ENCODE measurements at regions not wholly inside any gene's neighbourhood (a gene's known extent, or its start where the extent isn't known, plus 50 kb on each side); places are given as distances from the start of the nearest gene placed in this dataset.
A peak's percentile ranks its signal among the peaks of the same experiment; 100 is the strongest.

GRCh38 chr9:23522952-23523351 lies 303.1 kb downstream of the ELAVL2 start:
- TF ChIP-seq, protein P1, sequence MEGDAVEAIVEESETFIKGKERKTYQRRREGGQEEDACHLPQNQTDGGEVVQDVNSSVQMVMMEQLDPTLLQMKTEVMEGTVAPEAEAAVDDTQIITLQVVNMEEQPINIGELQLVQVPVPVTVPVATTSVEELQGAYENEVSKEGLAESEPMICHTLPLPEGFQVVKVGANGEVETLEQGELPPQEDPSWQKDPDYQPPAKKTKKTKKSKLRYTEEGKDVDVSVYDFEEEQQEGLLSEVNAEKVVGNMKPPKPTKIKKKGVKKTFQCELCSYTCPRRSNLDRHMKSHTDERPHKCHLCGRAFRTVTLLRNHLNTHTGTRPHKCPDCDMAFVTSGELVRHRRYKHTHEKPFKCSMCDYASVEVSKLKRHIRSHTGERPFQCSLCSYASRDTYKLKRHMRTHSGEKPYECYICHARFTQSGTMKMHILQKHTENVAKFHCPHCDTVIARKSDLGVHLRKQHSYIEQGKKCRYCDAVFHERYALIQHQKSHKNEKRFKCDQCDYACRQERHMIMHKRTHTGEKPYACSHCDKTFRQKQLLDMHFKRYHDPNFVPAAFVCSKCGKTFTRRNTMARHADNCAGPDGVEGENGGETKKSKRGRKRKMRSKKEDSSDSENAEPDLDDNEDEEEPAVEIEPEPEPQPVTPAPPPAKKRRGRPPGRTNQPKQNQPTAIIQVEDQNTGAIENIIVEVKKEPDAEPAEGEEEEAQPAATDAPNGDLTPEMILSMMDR (IDR thresholded peaks at IDR 0.05; ENCODE audit: insufficient read depth, low read length, severe bottlenecking): no peak
- Histone ChIP-seq H3K27me3 (ENCODE audit: control insufficient read depth, insufficient read depth, low read length) (no peaks in the 10 kb centered on the region), H3K36me3 (ENCODE audit: control insufficient read depth, insufficient read depth, low read length) (no peaks in the 10 kb centered on the region), H3K4me3 (ENCODE audit: low read depth, low read length) (no peak overlapping the region)
- FAIRE-seq (no peak), DNase-seq (ENCODE audit: low read depth) (no peak)

GRCh38 chr9:23524607-23525155 lies 301.4 kb downstream of the ELAVL2 start:
- Histone ChIP-seq H3K27me3 (ENCODE audit: control insufficient read depth, insufficient read depth, low read length) (no peaks in the 10 kb centered on the region), H3K36me3 (ENCODE audit: control insufficient read depth, insufficient read depth, low read length) (no peaks in the 10 kb centered on the region), H3K4me3 (ENCODE audit: low read depth, low read length) (no peak overlapping the region)
- DNase-seq (ENCODE audit: low read depth) (no peak), FAIRE-seq (no peak)
- TF ChIP-seq, protein P1 (IDR thresholded peaks at IDR 0.05; ENCODE audit: insufficient read depth, low read length, severe bottlenecking): no peak

DNA sequence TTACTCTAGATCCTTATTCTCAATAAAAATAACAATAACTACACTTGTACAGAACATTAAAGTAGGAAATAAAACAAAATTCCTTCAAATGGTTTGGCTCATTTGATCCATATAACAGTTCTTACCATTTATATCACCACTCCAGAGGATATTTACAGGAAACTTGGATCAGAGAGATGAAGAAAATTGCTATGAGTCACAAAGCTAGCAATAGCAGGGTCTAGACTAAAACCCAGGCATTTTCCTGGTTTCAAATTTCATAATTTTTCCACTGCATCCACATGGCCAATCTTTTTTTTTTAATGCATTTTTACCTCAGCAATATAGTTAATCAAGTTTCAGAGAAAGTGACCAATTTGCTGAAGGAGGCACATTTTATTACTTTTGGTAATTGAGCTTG lies 299.2 kb downstream of the ELAVL2 start:
- peak; percentile 45 for DNase-seq (ENCODE audit: low read depth)
- FAIRE-seq: no peak
- TF ChIP-seq, protein P1 (IDR thresholded peaks at IDR 0.05; ENCODE audit: insufficient read depth, low read length, severe bottlenecking): no peak
- H3K36me3 ChIP-seq (ENCODE audit: control insufficient read depth, insufficient read depth, low read length): no peaks in the 10 kb centered on the region
- no peaks in the 10 kb centered on the region for H3K27me3 ChIP-seq (ENCODE audit: control insufficient read depth, insufficient read depth, low read length)
- H3K4me3 ChIP-seq (ENCODE audit: low read depth, low read length): no peak overlapping the region

GRCh38 chr9:23532282-23532681 lies 293.8 kb downstream of the ELAVL2 start:
- Histone ChIP-seq H3K36me3 (ENCODE audit: control insufficient read depth, insufficient read depth, low read length) (no peaks in the 10 kb centered on the region), H3K4me3 (ENCODE audit: low read depth, low read length) (no peak overlapping the region), H3K27me3 (ENCODE audit: control insufficient read depth, insufficient read depth, low read length) (no peaks in the 10 kb centered on the region)
- TF ChIP-seq, protein P1 (IDR thresholded peaks at IDR 0.05; ENCODE audit: insufficient read depth, low read length, severe bottlenecking): no peak
- FAIRE-seq (no peak), DNase-seq (ENCODE audit: low read depth) (no peak)

GRCh38 chr9:23537192-23538066 lies 288.6 kb downstream of the ELAVL2 start:
- Histone ChIP-seq H3K4me3 (ENCODE audit: low read depth, low read length) (no peak overlapping the region), H3K27me3 (ENCODE audit: control insufficient read depth, insufficient read depth, low read length) (no peaks in the 10 kb centered on the region)
- no peak for FAIRE-seq

More at GRCh38 chr9:23537192-23538066, 288.6 kb downstream of the ELAVL2 start:
- TF ChIP-seq, protein P1 (IDR thresholded peaks at IDR 0.05; ENCODE audit: insufficient read depth, low read length, severe bottlenecking): no peak
- no peaks in the 10 kb centered on the region for H3K36me3 ChIP-seq (ENCODE audit: control insufficient read depth, insufficient read depth, low read length)
- DNase-seq (ENCODE audit: low read depth): no peak
